Smooth muscle cell (in vitro differentiated cells): ENCODE measurements at regions not wholly inside any gene's neighbourhood (a gene's known extent, or its start where the extent isn't known, plus 50 kb on each side); places are given as distances from the start of the nearest gene placed in this dataset.

Experiments used
- DNase-seq: peaks from one replicate; lab custom pipeline; 2025; ENCODE audit not compliant: unreplicated experiment; lab: John Stamatoyannopoulos, UW
- H2AFZ ChIP-seq: fragments of 200-600 bp; sonication (generic); 2 replicates; pipeline ENCODE4 v1.6.0; 2016; ENCODE audit warnings: antibody characterized with exemption, low read depth, mild to moderate bottlenecking
- H3F3A ChIP-seq: fragments of 200-600 bp; sonication (generic); 2 replicates; pipeline ENCODE4 v1.6.0; 2017; ENCODE audit warnings: antibody characterized with exemption, low read depth
- H3K27ac ChIP-seq: fragments of 200-600 bp; sonication (generic); 2 replicates; pipeline ENCODE4 v1.5.1; 2016; ENCODE audit warnings: low read depth, mild to moderate bottlenecking
- H3K27me3 ChIP-seq: fragments of 200-600 bp; sonication (generic); 2 replicates; pipeline ENCODE4 v1.6.1; 2016; ENCODE audit warnings: low read depth, mild to moderate bottlenecking
- H3K36me3 ChIP-seq: fragments of 200-600 bp; sonication (generic); 2 replicates; pipeline ENCODE4 v1.5.1; 2016; ENCODE audit warnings: low read depth
- H3K4me1 ChIP-seq: fragments of 200-600 bp; sonication (generic); 2 replicates; pipeline ENCODE4 v1.5.1; 2016; ENCODE audit warnings: low read depth
- H3K4me2 ChIP-seq: fragments of 200-600 bp; sonication (generic); 2 replicates; pipeline ENCODE4 v1.6.0; 2016; ENCODE audit warnings: mild to moderate bottlenecking
- H3K4me3 ChIP-seq: fragments of 200-600 bp; sonication (generic); 2 replicates; pipeline ENCODE4 v1.5.1; 2016; ENCODE audit warnings: mild to moderate bottlenecking
- H3K79me2 ChIP-seq: fragments of 200-600 bp; sonication (generic); 2 replicates; pipeline ENCODE4 v1.6.0; 2016; ENCODE audit warnings: low read depth, mild to moderate bottlenecking
- H3K9ac ChIP-seq: fragments of 200-600 bp; sonication (generic); 2 replicates; pipeline ENCODE4 v1.6.0; 2016; ENCODE audit warnings: low read depth
- H3K9me3 ChIP-seq: fragments of 200-600 bp; sonication (generic); replicated peaks from 2 replicates; pipeline ENCODE4 v1.5.1; 2016; ENCODE audit warnings: low read depth
- H4K20me1 ChIP-seq: fragments of 200-600 bp; sonication (generic); 2 replicates; pipeline ENCODE4 v1.6.0; 2016; ENCODE audit warnings: low read depth
- CTCF ChIP-seq: fragments of 200-600 bp; sonication (generic); IDR thresholded peaks from 2 replicates; pipeline ENCODE4 v1.5.1; 2017; ENCODE audit warnings: borderline replicate concordance, mild to moderate bottlenecking, antibody characterized with exemption; ENCODE audit not compliant: insufficient read depth, poor library complexity, severe bottlenecking
- WGBS: methylation state at CpG from one replicate; pipeline ENCODE4 v1.1.7; 2016; ENCODE audit warnings: low lambda C conversion rate; 5-methylcytosine and 5-hydroxymethylcytosine counted together

DNA sequence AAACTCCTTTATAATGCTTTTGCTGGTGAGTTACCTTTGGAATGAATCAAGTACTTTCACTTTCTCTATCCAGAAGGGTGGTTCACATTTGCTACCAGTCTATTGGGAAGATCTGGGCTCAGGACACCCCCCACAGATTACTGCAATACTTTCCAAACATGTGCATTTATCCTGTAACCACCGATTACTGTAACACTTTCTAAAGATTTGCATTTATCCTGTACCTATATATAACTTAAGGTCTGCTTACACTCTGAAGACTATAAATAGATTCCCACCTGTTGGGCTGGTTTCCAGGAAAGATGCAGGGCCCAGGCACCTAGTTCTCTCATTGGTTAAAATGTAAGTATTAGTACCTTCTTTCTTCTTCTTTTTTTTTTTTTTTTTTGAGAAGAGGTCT is 113.0 kb upstream of the NEDD4L start:
- DNase-seq: no peak
- no peaks in the 10 kb centered on the region for H3K36me3 ChIP-seq
- H3K4me3 ChIP-seq: no peak overlapping the region
- TF ChIP-seq CTCF: no peak
- no peaks in the 10 kb centered on the region for H3K4me1 ChIP-seq
- no peaks in the 10 kb centered on the region for H3K27me3 ChIP-seq
- H3K27ac ChIP-seq: no peak overlapping the region
- H3F3A ChIP-seq: no peaks in the 10 kb centered on the region
- no peaks in the 10 kb centered on the region for H3K9me3 ChIP-seq
- H4K20me1 ChIP-seq: no peaks in the 10 kb centered on the region
- no peak overlapping the region for H3K4me2 ChIP-seq
- no peak overlapping the region for H3K9ac ChIP-seq
- H3K79me2 ChIP-seq: no peaks in the 10 kb centered on the region
- no peak overlapping the region for H2AFZ ChIP-seq
- 85% methylated on average over 1 of the region's 1 CpG for WGBS

GRCh38 chr18:57930476-57930875 is 113.5 kb upstream of the NEDD4L start:
- H3K9me3 ChIP-seq: no peaks in the 10 kb centered on the region
- TF ChIP-seq CTCF: no peak
- H3K4me3 ChIP-seq: no peak overlapping the region
- no peaks in the 10 kb centered on the region for H3K4me1 ChIP-seq
- no peaks in the 10 kb centered on the region for H3K27me3 ChIP-seq
- no peak overlapping the region for H2AFZ ChIP-seq
- H3K4me2 ChIP-seq: no peak overlapping the region
- no peak for DNase-seq
- no peak overlapping the region for H3K9ac ChIP-seq
- H4K20me1 ChIP-seq: no peaks in the 10 kb centered on the region
- 74% methylated on average over 6 of the region's 6 CpGs for WGBS
- H3K27ac ChIP-seq: no peak overlapping the region
- no peaks in the 10 kb centered on the region for H3K36me3 ChIP-seq
- H3F3A ChIP-seq: no peaks in the 10 kb centered on the region
- H3K79me2 ChIP-seq: no peaks in the 10 kb centered on the region

DNA sequence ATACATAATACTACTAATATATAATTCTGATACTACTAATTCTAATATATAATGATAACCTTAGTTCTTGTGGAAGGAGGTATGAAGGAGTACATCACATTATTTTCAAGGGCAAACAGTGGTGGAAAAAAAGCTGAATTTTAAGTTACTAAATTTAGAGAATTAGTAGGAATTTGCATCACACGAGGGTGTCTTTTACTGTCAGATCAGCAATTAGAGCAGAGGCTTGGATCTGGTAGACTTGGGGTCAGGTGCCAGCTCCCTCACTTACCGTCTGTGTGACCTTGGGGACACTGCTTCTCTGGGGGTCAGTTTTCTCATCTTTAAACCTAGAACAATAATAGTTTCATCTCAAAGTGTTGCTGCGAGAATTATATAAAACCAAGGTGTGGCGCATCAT is 114.1 kb upstream of the NEDD4L start:
- H3K27me3 ChIP-seq: no peaks in the 10 kb centered on the region
- H3K4me2 ChIP-seq: no peak overlapping the region
- H3K4me1 ChIP-seq: no peaks in the 10 kb centered on the region
- H3K9me3 ChIP-seq: no peaks in the 10 kb centered on the region
- H4K20me1 ChIP-seq: no peaks in the 10 kb centered on the region
- no peak overlapping the region for H3K9ac ChIP-seq
- no peak for DNase-seq
- WGBS: 92% methylated on average over 4 of the region's 4 CpGs
- H3K79me2 ChIP-seq: no peaks in the 10 kb centered on the region
- H3K27ac ChIP-seq: no peak overlapping the region
- H3K36me3 ChIP-seq: no peaks in the 10 kb centered on the region
- no peak overlapping the region for H3K4me3 ChIP-seq
- TF ChIP-seq CTCF: no peak
- no peaks in the 10 kb centered on the region for H3F3A ChIP-seq
- no peak overlapping the region for H2AFZ ChIP-seq

DNA sequence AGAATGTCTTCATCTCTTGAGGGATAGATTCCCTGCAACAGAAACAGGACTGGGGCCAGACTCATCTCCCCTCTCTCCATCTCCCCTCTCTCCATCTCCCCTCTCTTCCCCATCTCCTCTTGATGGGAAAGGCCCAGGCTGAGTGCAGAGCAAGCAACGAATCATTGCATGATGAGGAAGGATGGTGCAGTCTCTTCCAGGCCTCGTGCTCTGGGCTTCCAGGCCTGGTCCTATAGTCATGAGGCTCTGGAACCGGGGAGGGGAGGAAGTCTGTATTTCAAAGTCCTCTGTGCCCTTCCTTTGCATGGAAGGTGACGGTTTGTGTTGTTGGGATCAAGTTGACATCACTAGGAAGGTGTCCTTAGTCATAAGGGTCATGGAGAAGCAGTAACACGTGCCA is 115.6 kb upstream of the NEDD4L start:
- H3K4me1 ChIP-seq: no peaks in the 10 kb centered on the region
- H4K20me1 ChIP-seq: no peaks in the 10 kb centered on the region
- no peaks in the 10 kb centered on the region for H3K36me3 ChIP-seq
- no peak overlapping the region for H3K9ac ChIP-seq
- no peaks in the 10 kb centered on the region for H3K79me2 ChIP-seq
- no peaks in the 10 kb centered on the region for H3K9me3 ChIP-seq
- no peaks in the 10 kb centered on the region for H3F3A ChIP-seq
- H3K4me2 ChIP-seq: no peak overlapping the region
- no peak for TF ChIP-seq CTCF
- DNase-seq: no peak
- no peak overlapping the region for H2AFZ ChIP-seq
- no peak overlapping the region for H3K27ac ChIP-seq
- H3K27me3 ChIP-seq: no peaks in the 10 kb centered on the region
- 88% methylated on average over 5 of the region's 5 CpGs for WGBS
- H3K4me3 ChIP-seq: no peak overlapping the region
